ENCODE measurements at regions not wholly inside any gene's neighbourhood (a gene's known extent, or its start where the extent isn't known, plus 50 kb on each side); places are given as distances from the start of the nearest gene placed in this dataset.

GRCh38 chr4:126548890-126549289 lies 1083.9 kb upstream of the INTU start:
- no peak overlapping the region for H3K27ac ChIP-seq
- no peaks in the 10 kb centered on the region for H4K20me1 ChIP-seq
- no peaks in the 10 kb centered on the region for H3K27me3 ChIP-seq
- TF ChIP-seq Cebpa-rat (IDR thresholded peaks at IDR 0.05) = no peak
- no peak overlapping the region for H3K4me2 ChIP-seq
- no peaks in the 10 kb centered on the region for H3K36me3 ChIP-seq
- no peak overlapping the region for H3K9ac ChIP-seq
- H3K4me3 ChIP-seq = no peak overlapping the region
- no peaks in the 10 kb centered on the region for H3K9me3 ChIP-seq
- H3K4me1 ChIP-seq = no peaks in the 10 kb centered on the region

DNA sequence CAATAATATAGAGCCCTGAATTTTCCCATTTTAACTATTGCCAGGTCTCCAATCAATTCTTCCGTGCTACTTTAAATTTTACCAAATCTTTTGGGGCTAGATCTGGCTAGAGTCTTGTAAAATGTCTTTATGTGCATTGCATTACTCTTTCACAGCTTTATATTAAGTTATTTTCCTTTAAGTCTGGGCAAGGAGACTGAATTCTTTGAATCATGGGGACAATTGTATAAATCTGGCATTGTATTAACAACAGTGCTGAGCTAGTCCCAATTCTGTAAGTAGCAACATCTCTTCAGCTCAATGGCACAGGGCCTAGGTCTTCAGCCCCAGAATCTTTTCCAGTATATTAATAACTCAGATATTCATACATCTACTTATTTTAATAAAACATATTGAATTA lies 1080.4 kb upstream of the INTU start:
- Histone ChIP-seq H3K4me3 (no peak overlapping the region), H3K9ac (no peak overlapping the region), H3K27me3 (no peaks in the 10 kb centered on the region), H3K36me3 (no peaks in the 10 kb centered on the region), H3K9me3 (no peaks in the 10 kb centered on the region), H3K27ac (no peak overlapping the region), H4K20me1 (no peaks in the 10 kb centered on the region), H3K4me1 (no peaks in the 10 kb centered on the region), H3K4me2 (no peak overlapping the region)
- no peak for TF ChIP-seq Cebpa-rat (IDR thresholded peaks at IDR 0.05)

DNA sequence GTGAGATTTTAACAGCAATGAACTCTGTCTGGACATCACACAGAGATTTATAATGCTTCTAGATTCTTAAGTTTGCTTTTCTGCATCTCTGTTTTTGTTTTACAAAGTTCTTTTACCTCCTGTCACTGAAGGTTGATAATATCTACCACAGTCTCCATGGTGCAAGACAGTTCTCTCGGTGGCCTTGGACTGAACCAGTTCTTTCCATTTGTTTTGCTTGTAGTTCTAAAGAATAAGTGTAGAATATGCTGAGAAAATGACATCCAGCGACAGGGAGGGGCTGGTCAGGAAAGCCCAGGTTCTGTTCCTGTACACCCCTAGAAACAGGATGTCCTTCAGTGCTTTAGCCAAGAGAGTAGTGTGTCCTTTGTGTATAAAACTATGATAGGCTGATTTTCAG lies 1079.5 kb upstream of the INTU start:
- Histone ChIP-seq H3K9me3 (no peaks in the 10 kb centered on the region), H3K9ac (no peak overlapping the region), H3K4me1 (no peaks in the 10 kb centered on the region), H3K4me2 (no peak overlapping the region), H3K36me3 (no peaks in the 10 kb centered on the region), H3K27ac (no peak overlapping the region), H3K27me3 (no peaks in the 10 kb centered on the region), H4K20me1 (no peaks in the 10 kb centered on the region), H3K4me3 (no peak overlapping the region)
- no peak for TF ChIP-seq Cebpa-rat (IDR thresholded peaks at IDR 0.05)

DNA sequence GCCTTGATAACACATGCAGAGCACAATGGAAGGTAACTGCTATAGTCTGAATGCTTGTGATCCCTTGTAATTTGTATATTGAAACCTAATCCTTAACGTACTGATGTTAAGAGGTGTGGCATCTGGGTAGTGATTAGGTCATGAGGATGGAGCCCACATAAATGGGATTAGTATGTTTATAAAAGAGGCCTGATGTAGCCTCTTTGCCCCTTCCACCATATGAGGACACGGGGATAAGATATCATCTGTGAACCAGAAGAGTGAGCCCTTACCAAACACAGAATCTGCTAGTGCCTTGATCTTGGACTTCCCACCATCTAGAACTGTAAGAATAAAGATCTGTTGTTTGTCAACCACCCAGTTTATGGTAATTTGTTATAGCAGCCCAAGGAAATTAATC lies 1074.2 kb upstream of the INTU start:
- no peaks in the 10 kb centered on the region for H3K36me3 ChIP-seq
- H3K4me2 ChIP-seq = no peak overlapping the region
- H3K27ac ChIP-seq = no peak overlapping the region
- no peak overlapping the region for H3K4me3 ChIP-seq
- H4K20me1 ChIP-seq = no peaks in the 10 kb centered on the region
- H3K4me1 ChIP-seq = no peaks in the 10 kb centered on the region
- H3K9ac ChIP-seq = no peak overlapping the region
- no peaks in the 10 kb centered on the region for H3K27me3 ChIP-seq
- no peaks in the 10 kb centered on the region for H3K9me3 ChIP-seq
- no peak for TF ChIP-seq Cebpa-rat (IDR thresholded peaks at IDR 0.05)

DNA sequence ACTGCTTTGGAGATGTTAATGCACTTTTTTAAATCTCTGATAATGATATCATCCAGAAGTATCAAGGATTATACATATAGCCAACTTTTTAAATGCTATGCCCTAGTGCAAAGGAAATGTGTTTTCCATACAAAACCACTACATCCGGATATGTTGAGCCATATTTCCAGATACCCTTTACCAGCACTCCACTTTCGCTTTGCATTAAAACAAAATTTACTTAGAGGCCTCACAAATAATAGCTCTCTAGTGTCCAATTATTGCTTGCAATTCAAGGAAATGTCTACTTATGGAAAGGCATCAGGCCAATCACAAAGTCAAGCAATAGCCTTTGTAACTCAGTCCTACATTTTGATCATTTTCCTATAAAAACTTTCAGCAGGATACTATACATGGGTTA lies 1072.8 kb upstream of the INTU start:
- H3K4me1 ChIP-seq = no peaks in the 10 kb centered on the region
- no peak overlapping the region for H3K27ac ChIP-seq
- H3K36me3 ChIP-seq = no peaks in the 10 kb centered on the region
- no peak overlapping the region for H3K4me2 ChIP-seq
- no peaks in the 10 kb centered on the region for H3K9me3 ChIP-seq
- no peak overlapping the region for H3K9ac ChIP-seq
- no peaks in the 10 kb centered on the region for H4K20me1 ChIP-seq
- H3K4me3 ChIP-seq = no peak overlapping the region
- no peak for TF ChIP-seq Cebpa-rat (IDR thresholded peaks at IDR 0.05)
- H3K27me3 ChIP-seq = no peaks in the 10 kb centered on the region

DNA sequence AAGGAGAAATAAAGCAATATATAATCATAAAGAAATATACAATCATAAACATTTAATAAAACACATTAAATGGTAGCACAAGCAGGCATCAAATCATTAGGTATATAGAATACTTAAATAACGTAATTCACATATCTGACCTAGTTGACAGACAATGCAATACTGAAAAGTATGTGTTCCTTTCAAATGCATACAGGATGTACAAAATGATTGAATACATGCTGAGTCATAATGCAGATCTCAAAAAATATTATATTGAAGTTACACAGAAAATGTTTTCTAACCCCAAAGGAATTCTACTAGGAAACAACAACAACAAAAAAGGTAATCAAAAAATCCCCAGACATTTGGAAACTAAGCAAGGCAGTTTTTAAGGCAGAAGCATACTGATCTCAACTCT lies 1072.0 kb upstream of the INTU start:
- no peak overlapping the region for H3K4me3 ChIP-seq
- H3K27me3 ChIP-seq = no peaks in the 10 kb centered on the region
- TF ChIP-seq Cebpa-rat (IDR thresholded peaks at IDR 0.05) = no peak
- H3K4me1 ChIP-seq = no peaks in the 10 kb centered on the region
- H3K36me3 ChIP-seq = no peaks in the 10 kb centered on the region
- no peaks in the 10 kb centered on the region for H3K9me3 ChIP-seq
- no peaks in the 10 kb centered on the region for H4K20me1 ChIP-seq
- no peak overlapping the region for H3K4me2 ChIP-seq
- H3K27ac ChIP-seq = no peak overlapping the region
- H3K9ac ChIP-seq = no peak overlapping the region

DNA sequence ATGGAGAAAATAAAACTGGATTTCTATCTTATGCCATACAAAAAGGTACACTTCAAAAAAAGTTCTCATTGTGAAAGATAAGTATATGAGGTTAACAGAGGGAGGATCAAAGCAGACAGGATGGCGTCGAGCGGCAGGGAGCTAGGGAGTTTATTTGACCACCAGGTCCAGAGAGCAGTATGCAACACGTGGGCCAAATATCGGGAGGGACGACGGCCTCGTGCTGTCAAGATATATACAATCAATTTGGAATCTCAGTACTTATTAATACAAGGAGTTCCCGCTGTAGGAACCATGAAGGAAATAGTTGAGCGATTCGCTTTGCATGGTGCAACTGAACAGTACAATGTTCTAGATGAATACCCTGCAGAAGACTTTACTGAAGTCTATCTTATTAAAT lies 1069.4 kb upstream of the INTU start:
- Histone ChIP-seq H3K4me1 (no peaks in the 10 kb centered on the region), H3K9me3 (no peaks in the 10 kb centered on the region), H3K4me3 (no peak overlapping the region), H3K36me3 (no peaks in the 10 kb centered on the region), H4K20me1 (no peaks in the 10 kb centered on the region), H3K27me3 (no peaks in the 10 kb centered on the region), H3K4me2 (no peak overlapping the region), H3K9ac (no peak overlapping the region), H3K27ac (no peak overlapping the region)
- no peak for TF ChIP-seq Cebpa-rat (IDR thresholded peaks at IDR 0.05)

GRCh38 chr4:126564283-126564854 lies 1068.4 kb upstream of the INTU start:
- TF ChIP-seq Cebpa-rat (IDR thresholded peaks at IDR 0.05) = no peak
- Histone ChIP-seq H3K27ac (no peak overlapping the region), H3K4me1 (no peaks in the 10 kb centered on the region), H3K9me3 (no peaks in the 10 kb centered on the region), H3K9ac (no peak overlapping the region), H3K4me2 (no peak overlapping the region), H3K36me3 (no peaks in the 10 kb centered on the region), H3K4me3 (no peak overlapping the region), H3K27me3 (no peaks in the 10 kb centered on the region), H4K20me1 (no peaks in the 10 kb centered on the region)

DNA sequence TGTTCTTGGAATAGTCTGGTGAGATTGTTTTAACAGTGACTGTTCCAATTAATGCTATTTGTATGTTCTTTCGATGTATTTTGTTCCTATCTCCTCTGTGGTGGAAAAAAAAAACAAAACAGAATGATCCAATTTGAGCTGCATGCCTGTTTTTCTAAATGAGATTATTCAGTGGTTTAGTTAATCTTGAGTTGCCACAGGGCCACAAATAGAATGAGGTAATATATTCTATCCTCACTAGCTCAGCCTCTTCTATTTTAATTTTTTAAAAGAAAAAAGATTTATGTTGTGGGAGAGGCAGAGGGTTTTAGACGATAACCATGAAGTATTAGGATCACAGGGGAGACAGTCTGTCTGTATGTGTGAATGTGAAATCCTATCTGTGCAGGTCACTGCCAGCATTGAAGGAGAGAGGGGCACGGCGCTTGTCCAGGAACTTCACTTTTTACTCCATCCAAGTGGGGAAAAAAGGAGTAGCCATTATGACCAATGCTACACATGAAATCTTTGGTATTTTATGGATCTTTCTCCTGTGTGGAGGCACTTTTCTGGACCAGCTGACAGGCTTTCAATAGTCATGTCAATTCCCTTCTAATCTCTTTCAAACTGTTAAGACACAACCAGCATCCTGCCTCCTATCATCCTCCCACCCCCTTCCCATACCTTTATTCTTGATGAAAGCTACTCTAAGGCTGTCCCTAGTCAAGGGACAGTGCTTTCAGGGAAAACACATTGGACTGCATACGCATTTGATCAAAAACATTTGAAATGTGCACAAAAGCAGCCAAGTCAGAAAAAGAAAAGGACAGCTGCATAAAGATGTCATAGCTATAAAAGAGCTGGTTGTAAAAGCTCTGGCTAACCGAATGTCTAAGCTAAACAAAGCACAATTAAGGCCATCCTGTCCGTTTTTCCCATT lies 1063.8 kb upstream of the INTU start:
- no peaks in the 10 kb centered on the region for H3K4me1 ChIP-seq
- no peak for TF ChIP-seq Cebpa-rat (IDR thresholded peaks at IDR 0.05)
- no peak overlapping the region for H3K27ac ChIP-seq
- no peaks in the 10 kb centered on the region for H3K27me3 ChIP-seq
- H3K9me3 ChIP-seq = no peaks in the 10 kb centered on the region
- no peak overlapping the region for H3K4me3 ChIP-seq
- no peaks in the 10 kb centered on the region for H4K20me1 ChIP-seq
- no peak overlapping the region for H3K9ac ChIP-seq
- no peaks in the 10 kb centered on the region for H3K36me3 ChIP-seq
- no peak overlapping the region for H3K4me2 ChIP-seq

GRCh38 chr4:126572264-126572663 lies 1060.5 kb upstream of the INTU start:
- TF ChIP-seq Cebpa-rat (IDR thresholded peaks at IDR 0.05) = no peak
- H3K27me3 ChIP-seq = no peaks in the 10 kb centered on the region
- no peaks in the 10 kb centered on the region for H4K20me1 ChIP-seq
- H3K4me1 ChIP-seq = no peaks in the 10 kb centered on the region
- no peak overlapping the region for H3K4me3 ChIP-seq
- H3K36me3 ChIP-seq = no peaks in the 10 kb centered on the region
- H3K9ac ChIP-seq = no peak overlapping the region
- no peak overlapping the region for H3K27ac ChIP-seq
- no peak overlapping the region for H3K4me2 ChIP-seq
- H3K9me3 ChIP-seq = no peaks in the 10 kb centered on the region

Measured in BLaER1 (cell line).